Sigmoid colon (tissue), 4 donors: ENCODE measurements at regions not wholly inside any gene's neighbourhood (a gene's known extent, or its start where the extent isn't known, plus 50 kb on each side); places are given as distances from the start of the nearest gene placed in this dataset.

Source experiments
- CTCF ChIP-seq, 4 experiments: fragments of 450-650 bp in 3 of 4; fragments of 200-600 bp in 1 of 4; IDR thresholded peaks; one replicate each; pipeline ENCODE4 v1.5.1; 2016 to 2019; ENCODE audit warnings: antibody characterized with exemption in 4 of 4, mild to moderate bottlenecking in 3 of 4, moderate library complexity in 2 of 4
- EP300 ChIP-seq, 4 donors: sonication (generic); formaldehyde crosslinking; IDR thresholded peaks; one replicate each; pipeline ENCODE4 v1.6.1; 2017; ENCODE audit warnings: antibody characterized with exemption in 4 of 4
- POLR2A ChIP-seq, 2 donors: fragments of 450-650 bp; IDR thresholded peaks; one replicate each; pipeline ENCODE4 v1.6.1; 2016; ENCODE audit warnings: antibody characterized with exemption in 2 of 2, mild to moderate bottlenecking in 2 of 2, moderate library complexity in 2 of 2
- POLR2AphosphoS5 ChIP-seq, 4 donors: sonication (generic); formaldehyde crosslinking; IDR thresholded peaks; one replicate each; pipeline ENCODE4 v1.6.1; 2017; ENCODE audit warnings: antibody characterized with exemption in 4 of 4

GRCh38 chr2:176556373-176556772, 287.1 kb downstream of the MTX2 start:
- TF ChIP-seq CTCF (IDR thresholded peaks at IDR 0.05) (no peak), POLR2AphosphoS5 (IDR thresholded peaks at IDR 0.05) (no peak), POLR2A (IDR thresholded peaks at IDR 0.05) (no peak), EP300 (IDR thresholded peaks at IDR 0.05) (no peak)
